Peyer's patch (tissue), 4 donors: ENCODE measurements at regions not wholly inside any gene's neighbourhood (a gene's known extent, or its start where the extent isn't known, plus 50 kb on each side); places are given as distances from the start of the nearest gene placed in this dataset.

ENCODE experiments used
- DNase-seq, 3 donors: peaks; one replicate each; pipeline ENCODE4 v3.0.0-alpha.2; 2017 to 2019
- H3K27ac ChIP-seq, 4 donors: fragments of 200-600 bp; sonication (generic); one replicate each; pipeline ENCODE4 v1.5.1; 2016 to 2019
- H3K27me3 ChIP-seq, 2 donors: fragments of 200-600 bp; sonication (generic); one replicate each; pipeline ENCODE4 v1.5.1; 2019
- H3K36me3 ChIP-seq, 3 donors: fragments of 200-600 bp; sonication (generic); one replicate each; pipeline ENCODE4 v1.5.1; 2016 to 2019
- H3K4me1 ChIP-seq, 4 donors: fragments of 200-600 bp; sonication (generic); one replicate each; pipeline ENCODE4 v1.5.1; 2016 to 2019
- H3K4me3 ChIP-seq, 4 donors: fragments of 200-600 bp; sonication (generic); 1 replicate in 3 of 4; 2 replicates in 1 of 4; pipeline ENCODE4 v1.5.1; 2016 to 2019; ENCODE audit warnings: mild to moderate bottlenecking in 1 of 4
- H3K9me3 ChIP-seq, 4 donors: fragments of 200-600 bp; sonication (generic); one replicate each; pipeline ENCODE4 v1.5.1; 2016 to 2019; ENCODE audit warnings: mild to moderate bottlenecking in 1 of 4
- POLR2A ChIP-seq, 2 donors: fragments of 450-650 bp; IDR thresholded peaks; one replicate each; pipeline ENCODE4 v1.5.1; 2017; ENCODE audit warnings: antibody characterized with exemption in 2 of 2, mild to moderate bottlenecking in 2 of 2, moderate library complexity in 2 of 2
- TF ChIP-seq, protein P1 (sequence below), 6 experiments: fragments of 450-650 bp in 4 of 6; fragments of 200-600 bp in 2 of 6; sonication (generic) in 1 of 6; IDR thresholded peaks; one replicate each; pipeline ENCODE4 v1.5.1; 2017 to 2019; ENCODE audit warnings: antibody characterized with exemption in 6 of 6, mild to moderate bottlenecking in 3 of 6, moderate library complexity in 1 of 6

DNA sequence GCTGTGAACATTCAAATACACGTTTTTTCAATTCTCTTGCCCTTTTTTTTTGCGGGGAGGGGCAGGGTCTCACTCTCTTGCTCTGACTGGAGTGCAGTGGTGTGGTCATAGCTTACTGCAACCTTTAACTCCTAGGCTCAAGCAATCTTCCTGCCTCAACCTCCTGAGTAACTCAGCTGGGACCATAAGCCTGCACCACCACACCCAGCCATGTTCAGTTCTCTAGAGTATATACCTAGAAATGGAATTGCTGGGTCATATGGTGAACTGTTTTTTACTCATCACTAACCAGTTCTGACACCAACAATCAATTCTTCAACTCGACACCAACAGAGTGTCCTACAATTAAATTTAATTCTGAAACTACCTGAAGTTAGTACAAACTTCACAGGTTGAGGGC, 85.5 kb upstream of the ZNF169 start:
- H3K27me3 ChIP-seq: no peaks in the 10 kb centered on the region
- H3K27ac ChIP-seq: no peak overlapping the region
- no peaks in the 10 kb centered on the region for H3K9me3 ChIP-seq
- H3K4me3 ChIP-seq: no peak overlapping the region
- no peak for TF ChIP-seq POLR2A (IDR thresholded peaks at IDR 0.05)
- TF ChIP-seq, protein P1, sequence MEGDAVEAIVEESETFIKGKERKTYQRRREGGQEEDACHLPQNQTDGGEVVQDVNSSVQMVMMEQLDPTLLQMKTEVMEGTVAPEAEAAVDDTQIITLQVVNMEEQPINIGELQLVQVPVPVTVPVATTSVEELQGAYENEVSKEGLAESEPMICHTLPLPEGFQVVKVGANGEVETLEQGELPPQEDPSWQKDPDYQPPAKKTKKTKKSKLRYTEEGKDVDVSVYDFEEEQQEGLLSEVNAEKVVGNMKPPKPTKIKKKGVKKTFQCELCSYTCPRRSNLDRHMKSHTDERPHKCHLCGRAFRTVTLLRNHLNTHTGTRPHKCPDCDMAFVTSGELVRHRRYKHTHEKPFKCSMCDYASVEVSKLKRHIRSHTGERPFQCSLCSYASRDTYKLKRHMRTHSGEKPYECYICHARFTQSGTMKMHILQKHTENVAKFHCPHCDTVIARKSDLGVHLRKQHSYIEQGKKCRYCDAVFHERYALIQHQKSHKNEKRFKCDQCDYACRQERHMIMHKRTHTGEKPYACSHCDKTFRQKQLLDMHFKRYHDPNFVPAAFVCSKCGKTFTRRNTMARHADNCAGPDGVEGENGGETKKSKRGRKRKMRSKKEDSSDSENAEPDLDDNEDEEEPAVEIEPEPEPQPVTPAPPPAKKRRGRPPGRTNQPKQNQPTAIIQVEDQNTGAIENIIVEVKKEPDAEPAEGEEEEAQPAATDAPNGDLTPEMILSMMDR (IDR thresholded peaks at IDR 0.05): no peak
- peaks cover 0 to 79% (median 18%) of the 10 kb centered on the region in 4 donors for H3K4me1 ChIP-seq
- peaks cover 0 to 19% (median 0%) of the 10 kb centered on the region in 3 donors for H3K36me3 ChIP-seq
- no peak for DNase-seq

DNA sequence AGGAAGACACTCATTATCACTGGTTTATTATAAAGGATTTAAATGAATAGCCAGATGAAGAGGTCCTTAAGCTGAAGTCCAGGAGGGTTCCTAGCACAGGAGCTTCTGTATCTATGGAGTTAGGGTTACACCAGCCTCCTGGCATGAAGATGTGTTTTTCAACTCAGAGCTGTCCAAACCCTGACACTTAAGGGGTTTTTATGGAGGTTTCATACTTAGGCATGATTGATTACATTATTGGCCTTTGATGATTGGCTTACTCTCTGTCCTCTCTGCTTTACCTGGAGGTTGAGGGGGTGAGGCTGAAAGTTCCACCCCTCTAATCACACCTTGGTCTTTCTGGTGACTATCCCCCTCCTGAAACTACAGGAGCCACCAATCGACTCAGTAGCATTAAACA, 84.9 kb upstream of the ZNF169 start:
- Histone ChIP-seq H3K27me3 (no peaks in the 10 kb centered on the region), H3K9me3 (no peaks in the 10 kb centered on the region), H3K4me3 (no peak overlapping the region), H3K4me1 (peaks cover 0 to 74% (median 15%) of the 10 kb centered on the region in 4 donors), H3K36me3 (peaks cover 0 to 19% (median 0%) of the 10 kb centered on the region in 3 donors), H3K27ac (no peak overlapping the region)
- DNase-seq: no peak
- TF ChIP-seq, protein P1 (IDR thresholded peaks at IDR 0.05): no peak
- TF ChIP-seq POLR2A (IDR thresholded peaks at IDR 0.05): no peak

DNA sequence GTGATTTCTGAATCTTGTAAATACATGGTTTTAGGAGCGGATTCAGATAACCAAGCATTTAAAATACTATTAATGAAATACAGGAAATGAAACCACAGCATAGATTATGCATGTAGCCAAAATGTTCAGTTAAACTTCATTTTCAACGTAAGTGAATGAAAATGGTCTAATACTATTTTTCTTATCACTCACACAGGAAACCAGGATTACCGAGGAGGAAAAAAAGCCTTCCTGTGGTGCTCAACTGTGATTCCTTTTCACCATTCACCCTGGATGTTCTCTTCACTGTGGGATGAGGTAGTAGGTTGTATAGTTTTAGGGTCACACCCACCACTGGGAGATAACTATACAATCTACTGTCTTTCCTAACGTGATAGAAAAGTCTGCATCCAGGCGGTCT, 83.4 kb upstream of the ZNF169 start:
- Histone ChIP-seq H3K9me3 (no peaks in the 10 kb centered on the region), H3K4me1 (peaks cover 0 to 60% (median 13%) of the 10 kb centered on the region in 4 donors), H3K27me3 (no peaks in the 10 kb centered on the region), H3K4me3 (no peak overlapping the region), H3K36me3 (peaks cover 0 to 25% (median 0%) of the 10 kb centered on the region in 3 donors), H3K27ac (no peak overlapping the region)
- DNase-seq: no peak
- TF ChIP-seq, protein P1 (IDR thresholded peaks at IDR 0.05): no peak

DNA sequence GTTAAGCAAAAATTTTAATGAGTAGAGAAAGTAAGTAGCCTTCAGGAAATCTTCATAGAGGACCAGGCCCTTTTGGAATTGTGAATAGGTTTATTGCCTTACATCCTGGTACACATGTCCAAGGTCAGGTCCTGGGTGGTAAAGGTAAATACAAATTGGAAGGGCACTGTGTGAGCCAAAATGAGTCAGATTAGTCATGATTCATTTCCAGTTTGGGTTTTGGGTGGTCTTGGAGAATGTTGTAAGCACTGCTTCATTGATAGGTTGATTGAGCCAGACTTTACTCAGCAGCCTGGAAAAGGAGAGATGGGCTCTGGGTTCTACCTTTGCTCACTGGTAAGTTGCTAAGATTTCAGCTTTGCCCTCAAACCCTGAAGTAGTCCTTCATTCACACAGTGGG, 82.5 kb upstream of the ZNF169 start:
- Histone ChIP-seq H3K27me3 (no peaks in the 10 kb centered on the region), H3K36me3 (peaks cover 0 to 25% (median 0%) of the 10 kb centered on the region in 3 donors), H3K4me1 (peaks cover 0 to 50% (median 13%) of the 10 kb centered on the region in 4 donors), H3K4me3 (no peak overlapping the region), H3K27ac (no peak overlapping the region), H3K9me3 (no peaks in the 10 kb centered on the region)
- TF ChIP-seq, protein P1 (IDR thresholded peaks at IDR 0.05): no peak
- TF ChIP-seq POLR2A (IDR thresholded peaks at IDR 0.05): no peak
- no peak for DNase-seq

DNA sequence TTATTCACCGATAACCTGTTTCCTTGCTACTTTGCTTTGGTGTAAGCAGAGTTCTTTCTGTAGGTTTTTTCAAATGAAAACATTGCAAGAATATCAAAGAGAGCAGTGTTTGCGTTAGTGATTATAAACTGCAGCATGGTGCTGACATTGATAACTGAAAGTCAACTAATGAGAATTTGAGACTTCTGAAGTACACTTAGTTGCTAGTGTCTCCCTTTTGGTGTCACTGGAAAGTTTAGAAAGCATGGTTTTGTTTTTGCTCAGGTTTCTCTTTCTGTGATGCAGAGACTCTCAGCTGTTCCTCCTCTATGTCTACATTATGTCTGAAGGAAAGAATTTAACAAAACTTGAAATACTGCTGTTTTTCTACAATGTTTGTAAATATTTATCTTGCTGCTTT, 80.2 kb upstream of the ZNF169 start:
- no peaks in the 10 kb centered on the region for H3K9me3 ChIP-seq
- DNase-seq: no peak
- H3K27ac ChIP-seq: no peak overlapping the region
- no peak overlapping the region for H3K4me3 ChIP-seq
- H3K27me3 ChIP-seq: no peaks in the 10 kb centered on the region
- peaks cover 0 to 30% (median 0%) of the 10 kb centered on the region in 3 donors for H3K36me3 ChIP-seq
- H3K4me1 ChIP-seq: peaks cover 0 to 29% (median 9%) of the 10 kb centered on the region in 4 donors
- TF ChIP-seq, protein P1 (IDR thresholded peaks at IDR 0.05): no peak
- no peak for TF ChIP-seq POLR2A (IDR thresholded peaks at IDR 0.05)
